HCT116 (cell line): ENCODE measurements at regions not wholly inside any gene's neighbourhood (a gene's known extent, or its start where the extent isn't known, plus 50 kb on each side); places are given as distances from the start of the nearest gene placed in this dataset.

Experiments used
- ATAC-seq: fragments of 200-7000 bp; cut with Tn5 transposase; 2 replicates; pipeline ENCODE4 v1.9.1; 2020; ENCODE audit warnings: mild to moderate bottlenecking, moderate library complexity
- BruUV-seq: library from RNA; stranded (reverse); fragments of 400-500 nt; replicated peaks from 2 replicates; lab custom pipeline; 2021; lab: Mats Ljungman, UMichigan
- CTCF ChIA-PET: fragments of 300-600 bp; sonication (Branson Sonifier 250); formaldehyde crosslinking; loops from one replicate; lab custom pipeline; 2021; ENCODE audit warnings: antibody characterized with exemption; lab: Charles Lee
- POLR2A ChIA-PET: fragments of 300-600, 350-600 bp; sonication (Branson Sonifier 250); formaldehyde crosslinking; loops from one replicate; lab custom pipeline; 2021; ENCODE audit warnings: antibody characterized with exemption; lab: Charles Lee
- RAD21 ChIA-PET, 2 experiments: fragments of 300-600 bp; sonication (Branson Sonifier 250); formaldehyde crosslinking; loops; one replicate each; lab custom pipeline; 2023; ENCODE audit warnings: low total read pairs in 2 of 2; ENCODE audit not compliant: uncharacterized antibody in 2 of 2, unreplicated experiment in 2 of 2, low non-redundant PET in 1 of 2; lab: Charles Lee
- DNase-seq: peaks from one replicate; pipeline ENCODE4 v3.0.0-alpha.2; 2010; ENCODE audit warnings: low read depth, low spot score
- H2AFZ ChIP-seq: fragments of 200-600 bp; shearing (Covaris generic), sonication (generic); 2 replicates; pipeline ENCODE4 v1.6.1; 2017; ENCODE audit warnings: low read depth, mixed run types, mixed read lengths, antibody characterized with exemption, low read length; ENCODE audit not compliant: poor library complexity, severe bottlenecking
- H3K27ac ChIP-seq: 2 replicates; pipeline ENCODE4 v1.5.1; 2012; ENCODE audit warnings: low read depth, low read length
- H3K27me3 ChIP-seq: fragments of 200-600 bp; sonication (generic); 2 replicates; pipeline ENCODE4 v1.6.1; 2016; ENCODE audit warnings: mixed run types, low read length, mixed read lengths; ENCODE audit not compliant: insufficient read depth
- H3K36me3 ChIP-seq, 2 experiments: fragments of 200-500 bp in 1 of 2; fragments of 200-600 bp in 1 of 2; sonication (Bioruptor generic) in 1 of 2; sonication (generic) in 1 of 2; 2 replicates each; pipeline versions ENCODE4 v1.5.1 to v1.6.1; 2014 to 2016; ENCODE audit warnings: low read length in 2 of 2, inconsistent platforms in 1 of 2, mixed read lengths in 1 of 2, mixed run types in 1 of 2; ENCODE audit not compliant: insufficient read depth in 2 of 2, control insufficient read depth in 1 of 2
- H3K4me1 ChIP-seq, 2 experiments: fragments of 200-600 bp in 1 of 2; sonication (generic) in 1 of 2; 2 replicates each; pipeline versions ENCODE4 v1.5.1 to v1.6.1; 2012 to 2017; ENCODE audit warnings: low read length in 2 of 2, inconsistent platforms in 1 of 2, mild to moderate bottlenecking in 1 of 2, mixed read lengths in 1 of 2, mixed run types in 1 of 2, moderate library complexity in 1 of 2; ENCODE audit not compliant: insufficient read depth in 2 of 2, control insufficient read depth in 1 of 2
- H3K4me2 ChIP-seq: fragments of 200-600 bp; sonication (generic); 2 replicates; pipeline ENCODE4 v1.6.1; 2017; ENCODE audit warnings: mixed run types, low read length, mixed read lengths
- H3K4me3 ChIP-seq, 2 experiments: fragments of 200-600 bp in 1 of 2; sonication (generic) in 1 of 2; replicated peaks in 1 of 2; 2 replicates each; pipeline ENCODE4 v1.5.1; 2011 to 2016; ENCODE audit warnings: low read length in 2 of 2, control low read depth in 1 of 2, low read depth in 1 of 2, mild to moderate bottlenecking in 1 of 2, mixed read lengths in 1 of 2, mixed run types in 1 of 2
- H3K79me2 ChIP-seq: fragments of 200-600 bp; sonication (generic); 2 replicates; pipeline ENCODE4 v1.6.1; 2017; ENCODE audit warnings: mild to moderate bottlenecking, mixed run types, low read length, moderate library complexity, mixed read lengths; ENCODE audit not compliant: insufficient read depth
- H3K9ac ChIP-seq: fragments of 200-600 bp; sonication (generic); 2 replicates; pipeline ENCODE4 v1.6.1; 2016; ENCODE audit warnings: low read length, mixed read lengths
- H3K9me2 ChIP-seq: fragments of 200-600 bp; sonication (generic), shearing (Covaris generic); 2 replicates; pipeline ENCODE4 v1.6.1; 2017; ENCODE audit warnings: mixed run types, mild to moderate bottlenecking, moderate library complexity; ENCODE audit not compliant: insufficient read depth
- H3K9me3 ChIP-seq, 2 experiments: fragments of 200-500 bp in 1 of 2; fragments of 200-600 bp in 1 of 2; sonication (Bioruptor generic) in 1 of 2; sonication (generic) in 1 of 2; 2 replicates each; pipeline ENCODE4 v1.6.1; 2014 to 2017; ENCODE audit warnings: low read length in 2 of 2, mixed read lengths in 2 of 2, inconsistent platforms in 1 of 2, low read depth in 1 of 2, mild to moderate bottlenecking in 1 of 2, mixed run types in 1 of 2, moderate library complexity in 1 of 2; ENCODE audit not compliant: control insufficient read depth in 1 of 2, insufficient read depth in 1 of 2
- H4K20me1 ChIP-seq: fragments of 200-600 bp; sonication (generic), shearing (Covaris generic); 2 replicates; pipeline ENCODE4 v1.6.1; 2017; ENCODE audit warnings: mixed run types, mild to moderate bottlenecking, moderate library complexity; ENCODE audit not compliant: insufficient read depth
- ATF3 ChIP-seq: IDR thresholded peaks from 2 replicates; pipeline ENCODE4 v1.6.1; 2012
- CBX3 ChIP-seq: IDR thresholded peaks from 2 replicates; pipeline ENCODE4 v1.6.1; 2012; ENCODE audit warnings: low read depth
- CEBPB ChIP-seq: IDR thresholded peaks from 2 replicates; pipeline ENCODE4 v1.6.1; 2012; ENCODE audit warnings: low read depth
- CTCF ChIP-seq, 3 experiments: fragments of 200-600 bp in 1 of 3; sonication (generic) in 1 of 3; IDR thresholded peaks in 2 of 3; conservative IDR thresholded peaks in 1 of 3; 2 replicates each; pipeline ENCODE4 v1.5.1; 2012 to 2017; ENCODE audit warnings: low read depth in 2 of 3, low read length in 2 of 3, antibody characterized with exemption in 1 of 3, borderline replicate concordance in 1 of 3, control low read depth in 1 of 3, mild to moderate bottlenecking in 1 of 3, mixed read lengths in 1 of 3, mixed run types in 1 of 3, moderate library complexity in 1 of 3; ENCODE audit not compliant: insufficient read depth in 1 of 3
- EGR1 ChIP-seq: IDR thresholded peaks from 2 replicates; pipeline ENCODE4 v1.6.1; 2012; ENCODE audit warnings: low read depth
- EZH2 ChIP-seq: fragments of 200-600 bp; sonication (generic); IDR thresholded peaks from 2 replicates; pipeline ENCODE4 v1.6.1; 2017; ENCODE audit warnings: antibody characterized with exemption, mixed run types
- EZH2phosphoT487 ChIP-seq: fragments of 200-600 bp; IDR thresholded peaks from 2 replicates; pipeline ENCODE4 v1.6.1; 2018; ENCODE audit warnings: antibody characterized with exemption, borderline replicate concordance
- FOSL1 ChIP-seq: IDR thresholded peaks from 2 replicates; pipeline ENCODE4 v1.6.1; 2012; ENCODE audit warnings: low read depth
- POLR2A ChIP-seq: IDR thresholded peaks from 2 replicates; pipeline ENCODE4 v1.7.0; 2011; ENCODE audit warnings: borderline replicate concordance; ENCODE audit not compliant: insufficient read depth, insufficient read length; ENCODE audit errors: extremely low read depth
- POLR2AphosphoS5 ChIP-seq: IDR thresholded peaks from 2 replicates; pipeline ENCODE4 v1.6.1; 2011; ENCODE audit warnings: mild to moderate bottlenecking, low read depth, low read length, moderate library complexity
- RAD21 ChIP-seq: IDR thresholded peaks from 2 replicates; pipeline ENCODE4 v1.6.1; 2012; ENCODE audit warnings: low read depth, mild to moderate bottlenecking
- SIN3A ChIP-seq: IDR thresholded peaks from 2 replicates; pipeline ENCODE4 v1.6.1; 2012; ENCODE audit warnings: low read depth
- SRF ChIP-seq: IDR thresholded peaks from 2 replicates; pipeline ENCODE4 v1.6.1; 2012; ENCODE audit warnings: low read depth
- TCF7L2 ChIP-seq: IDR thresholded peaks from 2 replicates; pipeline ENCODE4 v1.7.0; 2011; ENCODE audit warnings: borderline replicate concordance, inconsistent platforms; ENCODE audit not compliant: insufficient read depth, insufficient read length; ENCODE audit errors: extremely low read depth
- YY1 ChIP-seq: IDR thresholded peaks from 2 replicates; pipeline ENCODE4 v1.6.1; 2011; ENCODE audit warnings: low read length, low read depth, moderate library complexity, mild to moderate bottlenecking; ENCODE audit not compliant: insufficient replicate concordance; ENCODE audit errors: extremely low read depth
- ZFX ChIP-seq: fragments of 450-650 bp; IDR thresholded peaks from 2 replicates; pipeline ENCODE4 v1.6.1; 2017
- ZNF274 ChIP-seq: fragments of 200-500 bp; sonication (Bioruptor generic); IDR thresholded peaks from 2 replicates; pipeline ENCODE4 v1.6.1; 2014; ENCODE audit warnings: mild to moderate bottlenecking, low read depth, low read length, inconsistent platforms
- intact Hi-C: fragments of 100-400 bp; cut with micrococcal nuclease; formaldehyde crosslinking; loops from 2 replicates; pipeline ENCODE4 v1.10.0; 2022
- TF ChIP-seq, protein P1 (sequence below): IDR thresholded peaks from 2 replicates; pipeline ENCODE4 v1.6.1; 2011; ENCODE audit warnings: mild to moderate bottlenecking, low read length, moderate library complexity; ENCODE audit not compliant: insufficient replicate concordance; ENCODE audit errors: extremely low read depth

- Histone ChIP-seq H3K27me3 (peaks cover 38% of the 10 kb centered on the region), H3K27ac (no peak overlapping the region), H3K4me1 (no peaks in the 10 kb centered on the region), H3K9me3 (no peaks in the 10 kb centered on the region), H3K4me3 (no peak overlapping the region), H4K20me1 (no peaks in the 10 kb centered on the region), H2AFZ (no peak overlapping the region), H3K9ac (no peak overlapping the region), H3K36me3 (no peaks in the 10 kb centered on the region), H3K79me2 (no peaks in the 10 kb centered on the region), H3K9me2 (no peaks in the 10 kb centered on the region), H3K4me2 (no peak overlapping the region)
- ATAC-seq (no peak), DNase-seq (no peak)
- ChIA-PET CTCF (no interaction called here), RAD21 (no interaction called here), POLR2A (no interaction called here)
- TF ChIP-seq, protein P1, sequence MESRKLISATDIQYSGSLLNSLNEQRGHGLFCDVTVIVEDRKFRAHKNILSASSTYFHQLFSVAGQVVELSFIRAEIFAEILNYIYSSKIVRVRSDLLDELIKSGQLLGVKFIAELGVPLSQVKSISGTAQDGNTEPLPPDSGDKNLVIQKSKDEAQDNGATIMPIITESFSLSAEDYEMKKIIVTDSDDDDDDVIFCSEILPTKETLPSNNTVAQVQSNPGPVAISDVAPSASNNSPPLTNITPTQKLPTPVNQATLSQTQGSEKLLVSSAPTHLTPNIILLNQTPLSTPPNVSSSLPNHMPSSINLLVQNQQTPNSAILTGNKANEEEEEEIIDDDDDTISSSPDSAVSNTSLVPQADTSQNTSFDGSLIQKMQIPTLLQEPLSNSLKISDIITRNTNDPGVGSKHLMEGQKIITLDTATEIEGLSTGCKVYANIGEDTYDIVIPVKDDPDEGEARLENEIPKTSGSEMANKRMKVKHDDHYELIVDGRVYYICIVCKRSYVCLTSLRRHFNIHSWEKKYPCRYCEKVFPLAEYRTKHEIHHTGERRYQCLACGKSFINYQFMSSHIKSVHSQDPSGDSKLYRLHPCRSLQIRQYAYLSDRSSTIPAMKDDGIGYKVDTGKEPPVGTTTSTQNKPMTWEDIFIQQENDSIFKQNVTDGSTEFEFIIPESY = no peak
- TF ChIP-seq EZH2 (no peak), EGR1 (no peak), FOSL1 (no peak), RAD21 (no peak), ATF3 (no peak), YY1 (no peak), SRF (no peak), CEBPB (no peak), CTCF (IDR thresholded peaks at IDR 0.05 in 2 of 3, conservative IDR thresholded peaks at IDR 0.05 in 1 of 3; ENCODE audit: borderline replicate concordance in 1 of 3, insufficient read depth in 1 of 3, low read depth in 2 of 3, low read length in 2 of 3) (no peak), EZH2phosphoT487 (no peak), ZFX (no peak), POLR2AphosphoS5 (no peak), POLR2A (no peak), CBX3 (no peak), SIN3A (no peak), ZNF274 (no peak), TCF7L2 (no peak)
- no TSS peak for BruUV-seq
- intact Hi-C loops = no loop called here
These were observed 235.7 kb upstream of the CFAP20DC start for GRCh38 chr3:59285560-59285959.
